ENCODE measurements at regions not wholly inside any gene's neighbourhood (a gene's known extent, or its start where the extent isn't known, plus 50 kb on each side); places are given as distances from the start of the nearest gene placed in this dataset.

DNA sequence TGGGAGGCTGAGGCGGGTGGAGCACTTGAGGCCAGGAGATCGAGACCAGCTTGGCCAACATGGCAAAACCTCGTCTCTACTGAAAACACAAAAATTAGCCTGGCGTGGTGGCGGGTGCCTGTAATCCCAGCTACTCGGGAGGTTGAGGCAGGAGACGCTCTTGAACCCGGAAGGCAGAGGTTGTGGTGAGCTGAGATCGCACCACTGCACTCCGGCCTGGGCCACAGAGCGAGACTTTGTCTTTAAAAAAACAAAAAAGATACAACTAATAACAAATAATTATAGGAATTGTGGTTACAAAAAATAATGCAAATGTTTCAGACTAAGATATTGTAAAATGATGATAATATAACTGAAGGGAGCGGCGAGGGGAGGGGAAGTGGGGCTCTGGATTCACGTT, 90.3 kb upstream of the RTL6 start:
- Histone ChIP-seq H3K36me3 (replicated peaks in 1 of 2) (no peaks in the 10 kb centered on the region), H3K27me3 (peaks cover 7% of the 10 kb centered on the region), H3K4me1 (replicated peaks in 1 of 2) (no peaks in the 10 kb centered on the region), H3K4me3 (no peak overlapping the region), H3K9me3 (replicated peaks in 1 of 3) (no peaks in the 10 kb centered on the region), H3K27ac (no peak overlapping the region)
- no peak for DNase-seq
- TF ChIP-seq, protein P1, sequence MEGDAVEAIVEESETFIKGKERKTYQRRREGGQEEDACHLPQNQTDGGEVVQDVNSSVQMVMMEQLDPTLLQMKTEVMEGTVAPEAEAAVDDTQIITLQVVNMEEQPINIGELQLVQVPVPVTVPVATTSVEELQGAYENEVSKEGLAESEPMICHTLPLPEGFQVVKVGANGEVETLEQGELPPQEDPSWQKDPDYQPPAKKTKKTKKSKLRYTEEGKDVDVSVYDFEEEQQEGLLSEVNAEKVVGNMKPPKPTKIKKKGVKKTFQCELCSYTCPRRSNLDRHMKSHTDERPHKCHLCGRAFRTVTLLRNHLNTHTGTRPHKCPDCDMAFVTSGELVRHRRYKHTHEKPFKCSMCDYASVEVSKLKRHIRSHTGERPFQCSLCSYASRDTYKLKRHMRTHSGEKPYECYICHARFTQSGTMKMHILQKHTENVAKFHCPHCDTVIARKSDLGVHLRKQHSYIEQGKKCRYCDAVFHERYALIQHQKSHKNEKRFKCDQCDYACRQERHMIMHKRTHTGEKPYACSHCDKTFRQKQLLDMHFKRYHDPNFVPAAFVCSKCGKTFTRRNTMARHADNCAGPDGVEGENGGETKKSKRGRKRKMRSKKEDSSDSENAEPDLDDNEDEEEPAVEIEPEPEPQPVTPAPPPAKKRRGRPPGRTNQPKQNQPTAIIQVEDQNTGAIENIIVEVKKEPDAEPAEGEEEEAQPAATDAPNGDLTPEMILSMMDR (IDR thresholded peaks at IDR 0.05): no peak
- TF ChIP-seq POLR2A (IDR thresholded peaks at IDR 0.05): no peak
- WGBS, 4 donors: 92 to 93% (median 93%) methylated on average over 14 of the region's 14 CpGs
- intact Hi-C loops (cut with DNase I): no loop called here

GRCh38 chr22:44587737-44588310, 89.8 kb upstream of the RTL6 start:
- peaks cover 7% of the 10 kb centered on the region for H3K27me3 ChIP-seq
- H3K27ac ChIP-seq: no peak overlapping the region
- intact Hi-C loops (cut with DNase I): no loop called here
- no peaks in the 10 kb centered on the region for H3K36me3 ChIP-seq (replicated peaks in 1 of 2)
- 78 to 87% (median 83%) methylated on average over 3 of the region's 3 CpGs for WGBS, 4 donors
- H3K9me3 ChIP-seq (replicated peaks in 1 of 3): no peaks in the 10 kb centered on the region
- H3K4me3 ChIP-seq: no peak overlapping the region
- no peaks in the 10 kb centered on the region for H3K4me1 ChIP-seq (replicated peaks in 1 of 2)
- DNase-seq: no peak
- TF ChIP-seq, protein P1 (IDR thresholded peaks at IDR 0.05): no peak
- no peak for TF ChIP-seq POLR2A (IDR thresholded peaks at IDR 0.05)

DNA sequence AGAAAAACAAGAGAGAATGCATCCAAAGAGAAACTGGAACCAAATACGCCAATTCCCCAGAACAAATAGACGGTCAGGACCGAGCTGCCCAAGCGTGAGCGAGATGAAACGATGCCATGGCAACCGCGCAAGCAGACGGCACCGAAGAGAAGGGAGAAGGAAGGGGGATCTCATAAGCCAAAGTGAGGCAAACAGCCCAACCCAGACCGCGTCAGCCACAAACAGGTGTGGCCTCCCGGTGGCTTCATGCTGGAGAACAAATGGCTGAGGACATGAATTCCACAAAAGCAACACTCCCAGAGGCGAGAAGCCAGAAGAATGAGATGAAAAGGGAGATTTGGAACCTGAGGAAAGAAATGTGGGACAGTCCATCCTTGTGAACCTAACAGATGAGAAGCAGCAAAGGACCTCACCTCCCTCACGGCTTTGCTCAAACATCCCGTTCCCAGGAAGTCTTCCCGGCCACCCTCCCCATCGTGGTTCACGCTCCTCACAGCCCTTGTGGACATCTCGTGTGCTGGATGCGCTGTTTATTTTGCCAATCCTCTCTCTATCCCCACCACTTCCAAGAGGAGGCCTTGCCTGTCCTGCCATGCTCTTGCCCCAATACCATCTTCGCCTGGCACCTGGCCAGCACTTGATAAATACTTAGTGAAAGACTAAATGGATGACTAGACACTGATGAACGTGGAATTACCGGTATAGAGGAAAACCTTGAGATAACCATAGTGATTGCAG, 89.1 kb upstream of the RTL6 start:
- H3K27me3 ChIP-seq: peaks cover 7% of the 10 kb centered on the region

GRCh38 chr22:44586351-44586990, 88.4 kb upstream of the RTL6 start:
- no peak for DNase-seq

More for the DNA sequence above, 89.1 kb upstream of the RTL6 start:
- TF ChIP-seq POLR2A (IDR thresholded peaks at IDR 0.05): no peak
- peak in 1 of 7 donors; percentile 65 for DNase-seq
- intact Hi-C loops (cut with DNase I): no loop called here
- Histone ChIP-seq H3K27ac (no peak overlapping the region), H3K4me1 (replicated peaks in 1 of 2) (no peaks in the 10 kb centered on the region), H3K4me3 (no peak overlapping the region), H3K9me3 (replicated peaks in 1 of 3) (no peaks in the 10 kb centered on the region), H3K36me3 (replicated peaks in 1 of 2) (no peaks in the 10 kb centered on the region)
- 41 to 48% (median 43%) methylated on average over 24 of the region's 24 CpGs for WGBS, 4 donors

More at GRCh38 chr22:44586351-44586990, 88.4 kb upstream of the RTL6 start:
- Histone ChIP-seq H3K36me3 (replicated peaks in 1 of 2) (no peaks in the 10 kb centered on the region), H3K9me3 (replicated peaks in 1 of 3) (no peaks in the 10 kb centered on the region), H3K4me3 (no peak overlapping the region), H3K27ac (no peak overlapping the region), H3K27me3 (peaks cover 7% of the 10 kb centered on the region), H3K4me1 (replicated peaks in 1 of 2) (no peaks in the 10 kb centered on the region)
- intact Hi-C loops (cut with DNase I): no loop called here
- TF ChIP-seq POLR2A (IDR thresholded peaks at IDR 0.05): no peak
- TF ChIP-seq, protein P1 (IDR thresholded peaks at IDR 0.05): no peak
- 43 to 60% (median 51%) methylated on average over 13 to 18 of the region's 18 CpGs for WGBS, 4 donors
